HG02571 (cell line): ENCODE measurements at regions not wholly inside any gene's neighbourhood (a gene's known extent, or its start where the extent isn't known, plus 50 kb on each side); places are given as distances from the start of the nearest gene placed in this dataset.
"Not testable (repeated sequence)": the region's sequence is repeated elsewhere in the genome, so short reads cannot be mapped to it uniquely, and the experiment has no call there.

Source experiments
- ATAC-seq: cut with Tn5 transposase; IDR thresholded peaks from one replicate; pipeline ENCODE4 v1.9.1; 2021; ENCODE audit warnings: mild to moderate bottlenecking, moderate library complexity; ENCODE audit not compliant: unreplicated experiment

DNA sequence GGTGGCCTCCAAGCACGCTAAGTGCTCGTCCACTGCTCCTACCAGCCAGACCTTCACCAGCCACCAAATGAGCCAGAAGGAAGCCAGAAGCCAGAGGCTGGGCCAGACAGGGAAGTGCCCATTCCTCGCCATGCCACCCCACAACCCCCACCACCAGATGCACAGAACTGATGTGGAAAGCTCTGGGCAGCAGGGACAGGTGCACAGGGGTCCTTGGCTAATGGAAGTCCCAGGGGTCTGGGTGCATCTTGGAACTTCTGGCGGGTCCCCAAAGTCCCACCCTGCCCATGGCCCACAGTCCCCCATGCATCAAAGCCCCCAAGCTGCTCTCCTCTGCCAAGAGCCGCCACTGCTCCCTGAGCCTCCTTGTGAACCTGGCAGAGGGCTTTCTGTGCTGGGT lies 173.1 kb upstream of the ID2 start:
- no peak for ATAC-seq

- no peak for ATAC-seq
Measured at GRCh38 chr2:8509621-8510020, 172.2 kb upstream of the ID2 start.

DNA sequence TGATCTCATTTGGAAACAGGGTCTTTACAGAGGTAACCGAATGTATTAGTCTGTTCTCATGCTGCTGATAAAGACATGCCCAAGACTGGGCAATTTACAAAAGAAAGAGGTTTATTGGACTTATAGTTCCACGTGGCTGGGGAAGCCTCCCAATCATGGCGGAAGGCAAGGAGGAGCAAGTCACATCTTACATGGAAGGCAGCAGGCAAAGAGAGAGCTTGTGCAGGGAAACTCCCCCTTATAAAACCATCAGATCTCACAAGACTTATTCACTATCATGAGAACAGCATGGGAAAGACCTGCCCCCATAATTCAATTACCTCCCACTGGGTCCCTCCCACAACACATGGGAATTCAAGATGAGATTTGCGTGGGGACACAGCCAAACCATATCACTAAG lies 171.8 kb upstream of the ID2 start:
- ATAC-seq, result not testable (repeated sequence)

- no peak for ATAC-seq
Measured at GRCh38 chr2:8510519-8510918, 171.3 kb upstream of the ID2 start.

GRCh38 chr2:8511868-8512612 lies 169.8 kb upstream of the ID2 start:
- ATAC-seq, result no peak

- ATAC-seq, result no peak
Measured at GRCh38 chr2:8513601-8514273, 168.1 kb upstream of the ID2 start.

DNA sequence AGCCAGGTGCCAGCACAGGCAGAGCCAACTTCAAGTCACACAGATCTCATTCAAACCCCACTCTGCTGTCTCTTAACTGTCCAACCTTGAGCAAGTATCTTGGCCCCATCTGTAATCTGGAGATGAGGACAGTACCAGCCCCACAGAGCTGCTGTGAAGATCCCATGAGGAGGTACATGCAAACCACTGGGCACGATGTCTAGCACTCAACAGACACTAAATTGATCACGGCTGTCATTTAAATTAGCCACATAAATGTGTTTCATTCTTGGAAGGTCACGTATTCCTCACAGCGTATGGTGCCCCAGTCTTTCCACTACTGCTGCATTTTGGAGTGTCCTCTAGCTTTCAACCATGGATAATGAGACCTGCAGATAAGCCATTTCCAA lies 167.6 kb upstream of the ID2 start:
- no peak for ATAC-seq

GRCh38 chr2:8514796-8515758 lies 166.8 kb upstream of the ID2 start:
- ATAC-seq, result peak; percentile 66

GRCh38 chr2:8515864-8516533 lies 165.9 kb upstream of the ID2 start:
- peak; percentile 25 for ATAC-seq

- ATAC-seq, result no peak
Measured at GRCh38 chr2:8517850-8518498, 163.9 kb upstream of the ID2 start.

DNA sequence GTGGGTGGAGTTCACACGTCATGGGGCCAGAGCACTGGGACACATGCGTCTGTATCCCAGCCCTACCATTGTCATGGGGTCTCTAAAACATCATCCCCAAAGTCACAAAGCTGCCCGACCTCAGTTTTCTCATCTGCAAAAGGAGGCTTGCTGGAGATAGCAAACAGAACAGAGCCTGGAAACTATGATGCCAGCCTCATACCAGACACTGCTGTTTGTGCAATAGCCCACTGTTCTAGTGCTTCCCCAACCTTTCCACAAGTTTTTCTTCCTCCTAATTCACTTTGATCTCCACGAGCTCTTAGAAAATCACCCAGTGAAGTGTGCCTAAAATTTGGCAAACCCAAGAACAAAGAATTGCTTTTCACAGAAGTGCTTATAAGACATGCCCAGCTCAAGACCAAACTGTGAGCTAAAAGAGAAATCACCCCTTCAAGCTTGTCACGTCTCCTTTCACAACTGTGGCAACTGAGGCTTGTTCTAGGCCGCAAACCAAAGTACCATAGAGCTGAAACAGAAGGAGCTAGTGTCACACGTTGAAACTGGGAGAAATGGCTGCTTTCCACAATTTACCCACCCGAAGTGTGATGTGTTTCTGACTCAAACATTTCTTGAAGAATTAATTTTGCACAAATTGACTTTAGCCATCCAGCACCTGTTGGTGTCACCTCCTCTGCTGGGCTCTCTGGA lies 162.7 kb upstream of the ID2 start:
- ATAC-seq, result no peak

GRCh38 chr2:8520791-8521344 lies 161.0 kb upstream of the ID2 start:
- no peak for ATAC-seq

- ATAC-seq, result no peak
Measured at GRCh38 chr2:8522687-8523086, 159.2 kb upstream of the ID2 start.

GRCh38 chr2:8524388-8524787 lies 157.5 kb upstream of the ID2 start:
- ATAC-seq, result no peak

DNA sequence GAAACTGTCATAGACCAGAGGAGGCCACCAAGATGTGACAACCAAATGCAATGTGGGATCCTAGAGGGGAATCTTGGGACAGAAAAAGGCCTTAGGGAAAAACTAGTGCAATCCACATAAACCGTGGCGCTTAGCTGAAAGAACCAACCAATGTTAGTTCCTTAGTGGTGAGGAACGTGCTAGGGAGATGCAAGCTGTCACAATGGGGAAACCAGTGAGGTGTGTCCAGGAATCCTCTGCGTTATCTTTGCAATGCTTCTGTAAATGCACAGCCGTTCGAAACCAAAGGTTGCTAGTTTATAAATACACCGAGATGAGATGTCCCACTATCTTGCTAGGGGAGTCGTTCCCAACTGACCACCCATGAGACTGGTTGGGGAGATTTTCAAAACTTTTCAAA lies 157.0 kb upstream of the ID2 start:
- ATAC-seq, result no peak

- ATAC-seq, result no peak
Measured at GRCh38 chr2:8525236-8525581, 156.6 kb upstream of the ID2 start.

GRCh38 chr2:8525582-8526402 lies 156.1 kb upstream of the ID2 start:
- ATAC-seq, result peak; percentile 79

GRCh38 chr2:8526403-8526696 lies 155.5 kb upstream of the ID2 start:
- ATAC-seq, result no peak

- ATAC-seq, result no peak
Measured at GRCh38 chr2:8527031-8527430, 154.8 kb upstream of the ID2 start.
